HG03432 (cell line): ENCODE measurements at regions not wholly inside any gene's neighbourhood (a gene's known extent, or its start where the extent isn't known, plus 50 kb on each side); places are given as distances from the start of the nearest gene placed in this dataset.

Experiments
- ATAC-seq: cut with Tn5 transposase; IDR thresholded peaks from one replicate; pipeline ENCODE4 v1.9.1; 2021; ENCODE audit warnings: mild to moderate bottlenecking, moderate library complexity; ENCODE audit not compliant: unreplicated experiment

DNA sequence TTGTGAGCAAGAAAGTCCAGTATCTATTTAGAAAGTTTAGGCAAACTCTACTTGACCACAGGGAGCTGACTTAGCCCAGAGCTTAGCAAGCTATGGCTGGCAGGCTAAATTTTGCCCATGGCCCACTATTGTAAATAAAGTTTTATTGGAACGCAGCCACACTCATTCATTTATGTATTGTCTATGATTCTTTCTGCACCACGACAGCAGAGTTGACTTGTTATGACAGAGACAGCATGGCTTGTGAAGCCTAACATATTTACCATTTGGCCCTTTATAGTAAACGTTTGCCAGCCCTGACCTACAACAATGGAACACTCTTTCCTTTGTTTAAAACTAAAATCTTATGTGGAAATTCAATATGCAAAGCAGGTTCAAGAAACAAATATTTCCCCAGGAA lies 100.0 kb upstream of the ZFHX3 start:
- no peak for ATAC-seq

DNA sequence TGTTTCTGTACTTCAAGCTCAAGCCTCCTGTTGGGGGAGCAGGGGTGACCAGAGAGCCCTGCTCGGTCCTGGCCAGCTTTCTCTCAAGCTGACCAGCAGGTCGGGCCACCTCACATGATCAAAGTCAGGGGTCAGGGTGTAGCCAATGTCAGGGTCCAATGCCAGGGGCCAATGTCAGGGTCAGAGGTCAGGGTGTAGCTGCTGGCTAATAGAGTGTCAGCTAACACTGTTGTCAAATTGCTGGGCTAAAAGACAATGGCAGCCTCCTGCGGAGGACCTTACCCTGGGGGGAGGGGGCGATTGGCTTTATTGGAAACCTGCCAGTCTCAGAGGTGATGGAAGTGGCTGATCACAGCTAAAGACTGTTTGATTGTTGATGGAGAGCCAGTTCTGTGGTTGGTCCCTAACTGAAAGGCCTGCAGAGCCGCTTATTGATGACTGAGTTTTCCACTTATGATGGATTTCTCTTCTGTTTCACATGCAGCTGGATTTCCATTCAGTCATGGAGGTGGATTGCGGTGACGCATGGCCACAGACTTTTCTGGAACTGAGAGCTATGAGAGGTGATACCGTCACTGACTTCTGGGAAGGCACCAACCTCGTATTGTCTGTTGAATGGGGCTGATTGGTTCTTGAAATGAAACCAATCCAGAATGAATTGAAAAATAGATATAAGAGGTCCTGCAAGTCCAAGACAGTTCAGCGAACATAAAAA lies 97.4 kb upstream of the ZFHX3 start:
- ATAC-seq, result no peak

DNA sequence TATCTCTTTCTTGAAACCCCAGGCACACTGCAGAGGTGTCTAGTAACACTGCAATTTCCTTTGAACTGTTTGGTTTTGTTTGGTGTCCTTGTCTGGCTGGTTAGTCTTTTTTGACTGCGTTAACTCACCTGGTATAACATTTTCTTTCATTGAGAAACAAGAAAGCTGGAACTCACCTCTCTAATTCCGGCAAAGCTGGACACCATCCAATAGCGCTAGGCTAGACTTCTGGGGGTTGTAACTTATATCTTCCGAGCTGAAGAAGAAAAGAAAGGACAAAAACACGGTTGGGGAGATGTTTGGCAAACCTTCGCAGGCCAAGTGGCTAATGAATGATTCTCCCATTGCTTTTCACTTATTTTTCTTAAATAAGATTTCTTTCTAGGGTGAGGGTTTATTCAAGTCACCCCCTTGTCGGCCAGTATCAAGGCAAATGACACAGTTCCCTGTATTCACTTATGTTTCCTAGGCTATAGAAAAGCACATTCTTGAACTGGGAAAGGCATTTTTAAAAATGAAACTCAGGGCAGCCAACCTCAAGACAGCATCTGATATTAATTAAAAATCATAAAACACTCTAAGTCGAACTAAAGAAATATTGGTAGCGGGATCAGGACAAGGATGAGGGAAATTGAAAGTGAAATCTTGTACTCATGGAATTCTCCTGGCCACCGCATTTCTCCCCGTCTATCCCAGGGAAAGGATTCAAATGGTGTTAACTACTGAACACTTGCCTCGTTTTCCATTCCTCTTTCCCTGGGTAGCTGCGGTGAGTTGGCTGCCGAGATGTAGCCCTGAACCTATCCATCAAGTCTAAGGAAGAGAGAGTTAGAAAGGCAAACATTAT lies 95.9 kb upstream of the ZFHX3 start:
- ATAC-seq, result no peak

DNA sequence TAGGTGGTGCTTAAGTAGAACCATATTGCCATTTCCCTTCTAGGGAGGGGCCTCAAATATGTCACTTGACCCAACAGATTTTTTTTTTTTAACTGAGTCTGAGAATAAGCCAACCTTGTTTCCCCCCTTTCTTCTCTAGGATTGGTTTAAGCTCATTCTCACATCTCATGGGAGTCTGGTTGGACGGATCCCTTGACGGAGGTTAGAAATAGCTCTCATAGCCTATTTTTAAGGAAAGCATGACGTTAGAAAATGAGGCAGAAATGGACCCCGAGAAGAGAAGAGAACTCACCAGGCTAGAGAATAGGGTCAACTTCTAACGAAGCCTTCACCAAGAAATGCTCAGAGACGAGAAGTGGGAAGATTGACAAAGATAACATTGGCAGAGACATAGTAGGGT lies 95.1 kb upstream of the ZFHX3 start:
- no peak for ATAC-seq

DNA sequence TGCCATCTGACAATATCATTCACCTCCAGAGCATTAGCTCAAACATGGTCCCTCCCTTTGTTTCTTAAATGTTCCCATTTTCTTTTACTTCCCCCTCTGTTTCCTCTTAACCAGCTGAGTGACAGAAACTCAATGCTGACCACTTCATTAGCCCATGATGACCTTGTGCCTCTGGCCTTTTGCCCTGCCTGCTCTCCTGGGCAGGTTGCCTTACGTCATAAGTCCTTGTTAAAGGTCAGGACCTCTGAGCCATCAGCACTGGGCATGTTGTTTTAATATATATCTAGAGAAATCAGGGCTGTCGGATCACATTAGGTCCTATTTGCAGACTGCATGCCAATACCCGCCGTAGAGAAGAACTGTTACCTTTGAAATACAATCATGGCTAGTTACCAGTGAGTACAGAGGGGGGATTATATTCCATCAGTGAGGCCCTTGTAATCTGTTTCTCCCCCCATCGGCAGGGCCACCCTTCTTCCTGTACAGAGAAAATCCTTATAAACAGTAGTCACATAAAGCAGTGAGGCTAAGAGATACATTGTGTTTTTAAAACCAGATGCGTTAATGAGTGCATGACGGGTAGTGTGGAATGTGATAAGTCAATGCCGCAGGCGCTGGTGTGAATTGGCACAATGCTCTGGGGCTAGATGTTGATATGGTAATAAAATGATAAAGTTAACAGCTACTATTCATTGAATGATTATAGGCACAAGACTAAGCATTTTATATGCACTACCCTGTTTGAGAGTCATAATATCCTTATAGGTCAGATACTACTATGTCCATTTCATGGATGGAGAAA lies 94.3 kb upstream of the ZFHX3 start:
- no peak for ATAC-seq

DNA sequence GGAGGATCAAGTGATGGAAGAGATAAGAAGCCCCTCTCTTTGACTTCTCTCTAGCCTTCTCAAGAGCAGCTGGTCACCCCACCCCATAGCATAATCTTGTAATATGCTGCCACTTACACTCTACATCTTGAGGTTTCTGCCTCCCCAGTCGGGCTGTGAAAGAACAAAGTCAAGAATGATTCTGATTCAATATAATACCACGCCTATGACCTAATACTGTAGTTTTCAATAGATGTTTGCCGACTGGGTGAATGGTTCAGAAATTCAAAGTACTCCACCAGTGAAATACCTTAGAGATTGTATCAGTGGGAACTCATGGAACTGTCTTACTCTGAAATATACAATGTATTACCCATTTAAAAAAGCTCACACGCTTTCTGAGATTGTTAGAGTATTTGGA lies 93.0 kb upstream of the ZFHX3 start:
- no peak for ATAC-seq

DNA sequence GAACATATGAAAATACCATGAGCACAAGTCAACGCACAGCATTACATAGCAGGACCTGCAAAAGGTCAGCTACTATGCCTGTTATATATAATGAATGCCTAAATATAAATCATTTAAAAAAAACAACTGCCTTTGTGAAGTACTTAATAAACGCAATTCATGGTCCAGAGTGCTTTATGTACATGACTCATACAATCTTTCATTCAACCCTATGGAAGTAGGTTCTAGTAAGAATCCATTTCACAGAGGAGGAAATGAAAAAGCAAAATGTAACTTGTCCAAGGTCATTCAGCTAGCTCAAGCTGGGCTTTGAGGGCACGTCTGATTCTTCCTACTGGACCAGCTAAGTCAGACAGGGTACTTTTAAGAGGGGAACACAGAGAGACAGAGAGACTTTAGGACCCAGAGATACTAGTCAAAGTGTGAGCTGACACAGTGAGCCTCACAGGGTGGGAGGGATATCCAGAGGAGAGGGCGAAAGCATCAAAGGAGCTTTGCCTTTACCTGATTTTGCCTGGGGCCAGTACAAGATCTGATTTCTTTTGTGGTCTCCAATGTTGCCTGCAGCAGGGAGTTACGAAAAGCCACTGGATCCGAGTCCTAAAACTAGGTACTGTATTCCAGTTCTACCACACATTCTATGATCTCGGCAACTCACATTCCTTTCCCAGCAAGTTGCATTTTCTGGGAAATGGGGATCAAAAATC lies 83.4 kb upstream of the ZFHX3 start:
- no peak for ATAC-seq

DNA sequence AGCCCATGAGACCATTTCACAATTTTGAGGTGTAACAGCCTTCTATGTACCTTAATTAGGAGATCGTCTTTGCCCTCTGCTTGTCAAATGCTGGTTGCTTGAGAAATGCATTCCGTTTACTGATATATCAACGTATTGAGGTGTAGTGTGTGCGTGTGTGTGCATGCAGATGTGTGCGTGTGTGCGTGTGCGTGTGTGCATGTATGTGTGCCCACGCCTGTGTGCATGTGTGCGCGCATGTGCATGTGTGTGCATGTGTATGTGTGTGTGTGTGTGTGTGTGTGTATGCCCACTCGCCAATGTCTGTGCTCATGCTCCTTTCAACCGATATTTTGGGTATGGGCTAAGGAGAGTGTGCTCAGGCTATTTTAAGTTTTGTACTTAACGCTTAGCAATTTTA lies 81.5 kb upstream of the ZFHX3 start:
- no peak for ATAC-seq

DNA sequence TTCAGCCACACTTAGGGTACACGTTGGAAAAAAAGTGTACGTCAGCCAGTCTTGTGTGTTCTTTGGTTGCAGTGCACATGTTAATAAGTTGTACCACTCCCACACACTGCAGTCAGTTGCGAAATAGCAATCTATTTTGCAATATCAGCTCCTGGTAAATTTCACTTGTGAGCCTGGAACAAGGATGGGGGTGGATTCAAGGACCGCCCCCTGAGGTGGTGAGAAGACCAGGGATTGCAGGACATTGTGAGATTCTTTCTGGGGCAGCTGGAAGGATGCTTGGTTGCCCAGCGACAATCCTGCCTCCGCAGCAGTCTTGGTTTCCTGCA lies 78.6 kb upstream of the ZFHX3 start:
- no peak for ATAC-seq

DNA sequence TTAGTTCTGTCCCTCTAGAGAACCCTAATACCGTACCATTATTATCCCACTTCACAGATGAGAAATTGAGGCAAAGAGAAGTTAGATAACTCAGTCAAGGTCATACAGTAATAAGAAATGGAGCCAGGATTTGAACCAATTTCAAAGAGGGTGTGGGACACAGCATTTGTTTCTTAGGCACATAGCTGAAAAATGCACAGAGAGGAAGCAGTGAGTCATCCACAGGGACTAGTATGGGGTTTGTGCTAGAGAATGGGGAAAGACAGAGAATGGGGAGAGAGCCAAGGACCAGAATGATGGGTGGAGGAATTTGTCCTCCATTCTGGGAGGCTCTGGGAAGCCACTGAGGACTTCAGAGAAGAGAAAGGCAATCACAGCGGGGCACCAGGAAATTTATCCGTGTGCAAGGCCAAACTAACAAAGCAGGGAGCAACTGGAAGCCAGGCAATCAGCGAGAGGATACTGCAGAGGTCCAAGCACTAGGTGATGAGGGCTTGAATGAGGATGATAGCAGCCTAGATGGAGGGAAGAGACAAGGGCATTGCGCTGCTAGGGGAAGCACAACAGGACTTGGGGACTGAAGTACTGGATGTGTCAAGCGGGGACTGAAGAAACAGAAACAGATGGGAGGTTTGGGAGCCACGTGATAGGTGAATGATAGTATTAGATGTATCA lies 78.1 kb upstream of the ZFHX3 start:
- ATAC-seq, result no peak

DNA sequence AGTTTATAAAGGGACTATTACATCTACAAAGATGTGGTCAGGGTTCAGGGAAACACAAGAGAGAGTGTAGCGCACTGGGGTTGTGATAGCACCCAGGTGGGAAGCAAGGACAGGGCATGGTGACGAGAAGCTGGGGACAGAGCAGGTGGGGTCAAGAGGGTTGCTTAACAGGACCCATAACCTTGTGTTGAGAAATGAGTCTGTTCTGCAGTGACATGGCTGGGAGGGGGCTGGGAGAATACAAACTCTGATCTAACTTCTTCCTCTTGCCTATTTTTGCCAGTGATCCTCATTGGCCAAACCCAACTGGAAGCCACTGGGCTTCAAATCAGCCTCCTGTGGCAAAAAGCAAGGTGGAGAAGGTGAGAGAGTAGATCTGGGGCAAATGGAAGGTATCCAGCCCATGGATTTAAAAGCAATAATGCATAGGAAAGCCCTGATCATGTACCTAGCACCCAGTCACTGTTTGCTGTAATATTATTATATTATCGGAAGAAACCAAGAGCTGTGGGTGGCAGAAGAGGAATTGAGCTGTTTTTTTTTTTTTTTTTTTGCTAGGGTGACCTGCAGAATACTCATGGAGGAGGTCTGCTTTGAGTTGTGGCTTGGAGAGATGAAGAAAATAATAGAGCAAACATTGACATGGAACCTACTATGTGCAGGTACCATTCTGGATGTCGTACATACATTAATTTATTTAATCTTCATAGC lies 76.9 kb upstream of the ZFHX3 start:
- ATAC-seq, result no peak

DNA sequence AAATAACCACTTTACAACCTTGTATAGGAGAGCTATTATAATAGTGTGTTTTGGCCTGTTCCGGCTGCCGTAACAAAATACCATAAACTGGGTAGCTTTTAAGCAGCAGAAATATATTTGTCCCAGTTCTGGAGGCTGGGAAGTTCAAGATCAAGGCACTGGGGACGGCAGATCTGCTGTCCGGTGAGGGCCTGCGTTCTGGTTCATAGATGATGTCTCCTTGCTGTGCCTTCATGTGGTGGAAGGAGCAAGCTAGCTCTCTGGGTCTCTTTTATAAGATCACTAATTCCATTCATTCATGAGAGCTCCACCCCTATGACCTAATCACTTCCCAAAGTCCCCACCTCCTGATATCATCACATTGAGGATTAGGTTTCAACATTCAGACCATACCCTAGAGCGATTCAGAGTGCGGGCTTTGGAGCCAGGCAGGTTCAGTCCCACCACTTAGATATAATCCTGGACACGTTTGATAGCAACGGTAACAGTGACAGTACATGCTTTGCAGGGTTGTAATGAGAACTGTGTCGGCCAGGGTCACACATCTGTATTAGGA lies 76.2 kb upstream of the ZFHX3 start:
- no peak for ATAC-seq

DNA sequence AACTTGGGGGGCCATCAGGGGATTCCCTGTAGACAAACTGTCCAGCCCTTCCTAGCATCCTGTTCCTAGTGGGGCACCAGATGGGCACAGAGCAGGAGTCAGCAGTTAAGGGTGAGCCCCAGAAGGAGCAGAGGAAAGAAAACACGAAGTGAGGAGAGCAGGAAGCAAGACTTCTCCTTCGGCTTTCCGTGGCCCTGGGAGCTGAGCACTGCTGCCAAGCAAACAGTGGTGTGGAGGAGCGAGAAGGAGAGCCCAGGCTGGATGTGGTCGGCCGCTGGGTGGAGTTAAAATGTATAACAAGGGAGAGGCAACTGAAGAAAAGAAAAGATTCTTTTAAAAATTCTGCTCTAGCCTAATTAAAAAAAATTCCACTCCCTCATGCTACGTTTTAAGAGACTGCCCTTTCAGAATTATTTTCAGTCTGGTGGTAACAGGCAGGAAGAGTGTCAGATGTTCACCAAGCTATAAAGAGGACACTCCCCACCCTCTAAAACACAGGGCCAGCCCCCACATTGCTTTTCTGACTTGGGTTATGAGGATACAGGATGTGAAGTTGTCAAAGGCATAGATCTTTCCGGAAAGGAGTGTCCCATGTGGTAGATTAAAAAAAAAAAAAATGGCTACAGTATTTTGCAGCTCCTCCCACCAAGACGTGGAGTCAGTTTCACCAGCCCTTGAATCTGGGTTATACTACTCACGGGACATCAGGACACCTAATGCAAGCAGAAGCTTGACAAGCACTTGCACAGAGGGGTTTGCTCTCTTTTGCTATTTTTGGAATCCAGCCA lies 74.9 kb upstream of the ZFHX3 start:
- no peak for ATAC-seq

DNA sequence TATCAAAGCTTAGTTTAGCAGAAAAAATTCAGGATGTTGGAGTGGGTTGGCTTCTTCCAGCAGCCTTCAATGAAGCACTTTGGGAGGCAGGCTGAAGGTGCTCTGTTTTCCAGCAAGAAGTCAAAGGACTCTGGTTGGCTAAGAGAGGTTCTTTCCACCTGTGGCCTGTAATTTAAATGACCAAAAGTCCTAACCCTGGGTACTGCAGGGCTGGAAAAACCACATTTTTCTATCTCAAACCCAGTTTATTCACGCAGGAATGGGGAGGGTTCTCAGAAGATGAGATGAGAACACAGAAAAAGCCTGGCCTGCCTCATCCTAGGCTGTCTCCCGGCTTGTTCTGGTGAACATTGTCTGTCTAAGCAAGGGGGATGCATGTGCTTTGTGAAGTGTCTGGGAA lies 68.6 kb upstream of the ZFHX3 start:
- ATAC-seq, result no peak

DNA sequence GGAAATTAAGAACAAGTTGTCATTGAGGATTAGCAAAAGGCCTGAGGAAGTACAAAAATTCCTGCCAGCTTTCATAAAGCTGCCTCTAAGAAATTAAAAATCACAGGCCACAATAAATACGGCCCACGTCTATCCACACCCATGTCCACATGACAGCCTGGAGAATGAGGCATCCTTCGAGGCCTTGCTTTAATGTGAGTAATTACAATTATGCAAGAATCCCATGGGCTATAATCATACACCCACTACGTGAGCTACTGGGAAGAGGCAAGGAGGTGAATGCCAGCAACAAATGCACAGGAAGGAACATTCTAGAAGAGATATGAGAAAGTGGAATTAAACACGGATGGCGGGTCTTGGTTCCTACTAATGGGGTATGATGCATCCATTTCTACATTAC lies 65.4 kb upstream of the ZFHX3 start:
- no peak for ATAC-seq

DNA sequence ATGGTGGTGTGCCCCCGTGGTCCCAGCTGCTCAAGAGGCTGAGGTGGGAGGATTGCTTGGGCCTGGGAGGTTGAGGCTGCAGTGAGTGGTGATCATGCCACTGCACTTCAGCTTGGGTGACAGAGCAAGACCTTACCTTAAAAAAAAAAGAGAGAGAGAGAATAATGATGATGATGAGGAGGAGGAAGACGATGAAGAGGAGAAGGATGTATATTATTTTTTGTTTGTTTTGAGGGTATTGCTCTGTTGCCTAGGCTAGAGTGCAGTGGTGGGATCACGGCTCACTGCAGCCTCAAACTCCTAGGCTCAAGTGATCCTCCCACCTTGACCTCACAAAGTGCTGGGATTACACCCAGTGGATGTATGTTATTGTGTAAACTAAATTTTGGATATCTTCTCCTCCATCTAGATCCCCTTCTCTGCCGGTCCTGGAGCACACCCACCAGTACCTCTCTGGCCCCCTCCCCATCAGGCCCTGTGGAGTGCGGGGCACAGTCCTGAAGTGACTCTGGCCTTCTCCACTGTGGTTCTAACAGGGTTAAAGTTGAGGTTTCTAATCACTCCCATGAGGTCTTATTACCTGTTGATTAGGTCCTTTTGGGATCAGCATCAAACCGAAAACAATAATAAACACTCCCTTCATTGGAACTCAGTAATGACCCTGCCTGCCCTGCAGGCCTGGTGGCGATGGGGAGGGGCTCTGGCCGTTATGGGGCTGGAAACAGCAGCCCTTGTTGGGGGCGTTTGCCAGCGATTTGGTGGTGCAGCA lies 60.5 kb upstream of the ZFHX3 start:
- ATAC-seq, result no peak

DNA sequence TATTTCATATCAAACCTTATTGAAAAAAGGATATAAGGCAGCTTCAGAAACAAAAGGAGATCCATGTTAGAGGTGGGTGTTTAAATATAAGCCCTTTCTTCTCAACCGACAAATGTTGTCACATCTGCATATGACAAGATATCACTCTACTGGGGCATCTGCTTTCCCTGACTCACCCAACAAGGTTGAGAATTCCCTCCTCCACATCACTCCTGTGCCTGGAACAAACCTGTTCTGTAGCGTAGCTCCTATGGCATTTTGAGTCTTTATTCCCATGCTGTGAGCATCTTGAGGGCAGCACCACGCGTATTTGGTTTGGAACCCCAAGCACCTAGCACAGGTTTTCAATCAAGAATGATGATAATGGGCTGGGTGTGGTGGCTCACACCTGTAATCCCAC lies 59.4 kb upstream of the ZFHX3 start:
- no peak for ATAC-seq

DNA sequence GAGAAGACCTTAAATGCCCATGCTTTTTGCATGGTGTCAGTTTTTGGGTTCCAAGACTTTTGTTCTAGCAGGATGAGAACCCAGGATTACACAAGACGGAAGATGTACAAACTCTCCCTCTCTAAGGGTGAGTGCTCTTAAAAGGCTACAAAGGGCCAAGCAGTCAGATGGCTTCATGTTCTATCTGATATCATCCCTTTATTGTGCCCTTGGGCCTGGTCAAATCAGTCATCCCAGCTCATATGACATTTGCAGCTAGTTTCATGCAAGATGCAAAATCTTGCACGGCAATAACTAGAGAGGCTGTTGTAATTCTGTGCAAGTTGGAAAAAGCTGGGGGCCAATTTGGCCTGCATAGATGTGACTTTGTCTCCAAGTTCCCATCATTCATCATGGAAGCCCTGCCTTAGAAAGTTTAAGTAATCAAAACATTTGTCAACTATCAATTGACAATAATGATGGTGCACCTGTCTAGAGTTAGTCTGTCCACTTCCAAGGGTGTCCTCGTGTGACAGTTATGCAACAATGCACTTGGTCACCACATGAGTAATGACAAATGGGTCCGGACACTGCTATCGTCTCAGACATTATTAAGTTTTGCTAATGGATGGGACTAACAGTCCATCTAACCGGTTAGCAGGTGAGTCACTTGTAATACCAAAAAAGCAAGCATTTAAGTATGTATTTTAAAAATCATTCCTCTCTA lies 58.6 kb upstream of the ZFHX3 start:
- ATAC-seq, result no peak
